SK-N-SH (cell line): ENCODE measurements at regions not wholly inside any gene's neighbourhood (a gene's known extent, or its start where the extent isn't known, plus 50 kb on each side); places are given as distances from the start of the nearest gene placed in this dataset.

Source experiments
- CHD2 ChIP-seq: fragments of 150-350 bp; IDR thresholded peaks from 2 replicates; pipeline ENCODE4 v1.6.1; 2018; ENCODE audit warnings: low read length; ENCODE audit not compliant: partially characterized antibody
- CTCF ChIP-seq: fragments of 200-600 bp; sonication (generic); IDR thresholded peaks from 2 replicates; pipeline ENCODE4 v1.6.1; 2017; ENCODE audit warnings: antibody characterized with exemption, mild to moderate bottlenecking, moderate library complexity
- ELF1 ChIP-seq: IDR thresholded peaks from 2 replicates; pipeline ENCODE4 v1.4.0; 2012
- EP300 ChIP-seq, 2 experiments: IDR thresholded peaks; 2 replicates each; pipeline versions ENCODE4 v1.4.0 to v1.6.1; 2012; ENCODE audit warnings: borderline replicate concordance in 1 of 2, low read depth in 1 of 2, low read length in 1 of 2
- EZH2phosphoT487 ChIP-seq: fragments of 200-600 bp; sonication (generic); IDR thresholded peaks from 2 replicates; pipeline ENCODE4 v1.6.1; 2017; ENCODE audit warnings: low read depth, mixed run types, mild to moderate bottlenecking, antibody characterized with exemption, moderate library complexity, borderline replicate concordance
- FOSL2 ChIP-seq: IDR thresholded peaks from 2 replicates; pipeline ENCODE4 v1.4.0; 2012; ENCODE audit warnings: low read depth, mild to moderate bottlenecking, moderate library complexity, borderline replicate concordance
- GABPA ChIP-seq: IDR thresholded peaks from 2 replicates; pipeline ENCODE4 v1.4.0; 2012; ENCODE audit warnings: low read depth, mild to moderate bottlenecking
- MAX ChIP-seq: IDR thresholded peaks from 2 replicates; pipeline ENCODE4 v1.4.0; 2012; ENCODE audit warnings: low read depth
- NFIC ChIP-seq: IDR thresholded peaks from 2 replicates; pipeline ENCODE4 v1.4.0; 2012; ENCODE audit warnings: borderline replicate concordance
- POLR2AphosphoS5 ChIP-seq: IDR thresholded peaks from 2 replicates; pipeline ENCODE4 v1.6.1; 2012; ENCODE audit warnings: low read depth, low read length
- SMC3 ChIP-seq: IDR thresholded peaks from 2 replicates; pipeline ENCODE4 v1.6.1; 2012; ENCODE audit warnings: low read depth, low read length, improper control_type of control experiment
- TAF1 ChIP-seq: IDR thresholded peaks from 2 replicates; pipeline ENCODE4 v1.6.1; 2012; ENCODE audit warnings: low read depth, mild to moderate bottlenecking, low read length, moderate library complexity, borderline replicate concordance
- USF2 ChIP-seq: fragments of 150-350 bp; IDR thresholded peaks from 2 replicates; pipeline ENCODE4 v1.6.1; 2017; ENCODE audit warnings: antibody characterized with exemption, low read length, low read depth, borderline replicate concordance
- ZBTB33 ChIP-seq: IDR thresholded peaks from 2 replicates; pipeline ENCODE4 v1.4.0; 2012; ENCODE audit warnings: low read depth, borderline replicate concordance

- no peak for TF ChIP-seq FOSL2
- TF ChIP-seq CTCF = no peak
- no peak for TF ChIP-seq SMC3
- no peak for TF ChIP-seq CHD2
- no peak for TF ChIP-seq MAX
- no peak for TF ChIP-seq EZH2phosphoT487
- no peak for TF ChIP-seq NFIC
- no peak for TF ChIP-seq GABPA
- TF ChIP-seq POLR2AphosphoS5 = no peak
- no peak for TF ChIP-seq TAF1
- TF ChIP-seq USF2 = no peak
- TF ChIP-seq EP300 (IDR thresholded peaks at IDR 0.05; ENCODE audit: borderline replicate concordance in 1 of 2, low read depth in 1 of 2, low read length in 1 of 2) = no peak
- TF ChIP-seq ZBTB33 = no peak
- no peak for TF ChIP-seq ELF1
Observed at GRCh38 chr7:136245327-136246004, 268.3 kb upstream of the MTPN start.
